T-cell (primary cell): ENCODE measurements at regions not wholly inside any gene's neighbourhood (a gene's known extent, or its start where the extent isn't known, plus 50 kb on each side); places are given as distances from the start of the nearest gene placed in this dataset.

ENCODE experiments used
- ATAC-seq, 4 experiments: fragments of 200-7000 bp in 3 of 4; fragments of 150-1000 bp in 1 of 4; cut with Tn5 transposase; replicated peaks in 1 of 4; 1 replicate in 3 of 4; 2 replicates in 1 of 4; pipeline ENCODE4 v1.10.0; 2021; ENCODE audit warnings: moderate library complexity in 3 of 4, mild to moderate bottlenecking in 2 of 4, moderate number of reproducible peaks in 1 of 4
- CTCF ChIA-PET, 2 donors: fragments of 300-600 bp; sonication (Branson Sonifier 250); formaldehyde crosslinking; loops; one replicate each; lab custom pipeline; 2022; ENCODE audit warnings: antibody characterized with exemption in 2 of 2; lab: Charles Lee
- POLR2A ChIA-PET, 2 donors: fragments of 300-600 bp; sonication (Branson Sonifier 250); formaldehyde crosslinking; loops; one replicate each; lab custom pipeline; 2022; ENCODE audit warnings: antibody characterized with exemption in 2 of 2; lab: Charles Lee
- DNase-seq, 35 experiments: peaks; one replicate each; pipeline versions ENCODE4 v3.0.0 to v3.0.0-alpha.2; 2013 to 2023
- H3K27ac ChIP-seq: one replicate; pipeline ENCODE4 v1.5.1; 2013; ENCODE audit warnings: low read length
- H3K27me3 ChIP-seq, 2 experiments: replicated peaks in 1 of 2; 1 replicate in 1 of 2; 2 replicates in 1 of 2; pipeline versions ENCODE4 v1.6.1 to v1.7.0; 2013; ENCODE audit warnings: low read length in 1 of 2, mixed read lengths in 1 of 2; ENCODE audit not compliant: control insufficient read depth in 2 of 2, insufficient read depth in 2 of 2; ENCODE audit errors: extremely low read depth in 1 of 2
- H3K36me3 ChIP-seq, 2 donors: 1 replicate in 1 of 2; 2 replicates in 1 of 2; pipeline versions ENCODE4 v1.6.1 to v1.7.0; 2013; ENCODE audit warnings: low read length in 1 of 2; ENCODE audit not compliant: control insufficient read depth in 2 of 2, insufficient read depth in 1 of 2; ENCODE audit errors: extremely low read depth in 1 of 2
- H3K4me1 ChIP-seq, 2 experiments: 1 replicate in 1 of 2; 2 replicates in 1 of 2; pipeline versions ENCODE4 v1.6.1 to v1.7.0; 2013; ENCODE audit warnings: low read length in 2 of 2, mixed read lengths in 1 of 2; ENCODE audit not compliant: insufficient read depth in 2 of 2, control insufficient read depth in 1 of 2; ENCODE audit errors: extremely low read depth in 1 of 2
- H3K4me3 ChIP-seq, 2 donors: 1 replicate in 1 of 2; 2 replicates in 1 of 2; pipeline versions ENCODE4 v1.5.1 to v1.7.0; 2013; ENCODE audit warnings: mild to moderate bottlenecking in 2 of 2, low read length in 1 of 2, moderate library complexity in 1 of 2; ENCODE audit not compliant: control insufficient read depth in 1 of 2; ENCODE audit errors: extremely low read depth in 1 of 2
- H3K9me3 ChIP-seq: 2 replicates; pipeline ENCODE4 v1.7.0; 2013
- H3K27ac Mint-ChIP-seq, 2 donors: one replicate each; pipeline ENCODE4 v1.8.0; 2020 to 2021; ENCODE audit warnings: mild to moderate bottlenecking in 2 of 2, mixed read lengths in 2 of 2
- H3K27me3 Mint-ChIP-seq, 2 donors: one replicate each; pipeline ENCODE4 v1.8.0; 2021 to 2022; ENCODE audit warnings: mixed read lengths in 2 of 2
- H3K36me3 Mint-ChIP-seq: one replicate; pipeline ENCODE4 v1.8.0; 2021; ENCODE audit warnings: mixed read lengths
- H3K4me1 Mint-ChIP-seq, 3 donors: one replicate each; pipeline ENCODE4 v1.8.0; 2020 to 2022; ENCODE audit warnings: mixed read lengths in 3 of 3, mild to moderate bottlenecking in 1 of 3
- H3K4me3 Mint-ChIP-seq, 3 donors: one replicate each; pipeline ENCODE4 v1.8.0; 2020 to 2022; ENCODE audit warnings: mild to moderate bottlenecking in 3 of 3, mixed read lengths in 3 of 3, moderate library complexity in 3 of 3
- H3K9me3 Mint-ChIP-seq, 3 donors: one replicate each; pipeline ENCODE4 v1.8.0; 2020 to 2022; ENCODE audit warnings: mixed read lengths in 3 of 3
- WGBS: methylation state at CpG from one replicate; pipeline ENCODE4 v1.1.5; 2013; ENCODE audit warnings: missing lambda C conversion rate; ENCODE audit not compliant: insufficient coverage; 5-methylcytosine and 5-hydroxymethylcytosine counted together

DNA sequence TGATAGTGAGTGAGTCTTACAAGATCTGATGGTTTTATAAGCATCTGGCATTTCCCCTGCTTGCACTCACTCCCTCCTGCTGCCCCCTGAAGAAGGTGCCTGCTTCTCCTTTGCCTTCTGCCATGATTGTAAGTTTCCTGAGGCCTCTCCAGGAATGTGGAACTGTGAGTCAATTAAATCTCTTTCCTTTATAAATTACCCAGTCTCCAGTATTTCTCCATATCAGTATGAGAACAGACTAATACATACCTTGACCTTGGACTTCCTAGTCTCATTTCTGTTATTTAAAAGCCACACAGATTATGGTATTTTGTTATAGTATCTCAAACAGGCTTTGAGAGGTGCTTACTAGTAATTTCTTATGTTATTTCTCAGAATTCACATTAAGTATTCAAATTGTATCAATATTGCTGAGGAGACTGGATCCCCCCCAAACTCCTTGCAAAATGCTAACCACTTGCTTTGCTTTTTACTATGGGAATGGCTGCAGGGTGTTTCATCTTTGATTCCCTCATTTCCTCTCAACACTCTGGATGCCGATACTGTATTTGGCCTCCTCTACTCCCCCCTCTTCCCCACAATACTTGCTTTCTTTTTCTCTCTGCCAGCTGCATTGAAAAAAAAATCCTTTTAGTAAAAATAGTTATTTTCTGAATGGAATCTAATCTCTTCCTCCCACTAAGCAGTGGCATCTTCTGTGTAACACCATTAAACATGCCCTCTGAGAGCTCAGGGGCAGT is 96.9 kb upstream of the WLS start:
- Mint-ChIP-seq H3K4me3 (no peak overlapping the region), H3K9me3 (peaks cover 0 to 8% (median 0%) of the 10 kb centered on the region in 3 donors), H3K27me3 (peaks cover 0 to 8% of the 10 kb centered on the region in 2 donors), H3K27ac (no peak overlapping the region), H3K36me3 (no peaks in the 10 kb centered on the region), H3K4me1 (no peaks in the 10 kb centered on the region)
- ATAC-seq: no peak
- ChIA-PET POLR2A (no interaction called here), CTCF (no interaction called here)
- no peak for DNase-seq
- Histone ChIP-seq H3K4me1 (no peaks in the 10 kb centered on the region), H3K9me3 (no peaks in the 10 kb centered on the region), H3K27me3 (no peaks in the 10 kb centered on the region), H3K4me3 (no peak overlapping the region), H3K36me3 (no peaks in the 10 kb centered on the region), H3K27ac (no peak overlapping the region)
- no CpG with 5 or more reads among the region's 1 CpG for WGBS

DNA sequence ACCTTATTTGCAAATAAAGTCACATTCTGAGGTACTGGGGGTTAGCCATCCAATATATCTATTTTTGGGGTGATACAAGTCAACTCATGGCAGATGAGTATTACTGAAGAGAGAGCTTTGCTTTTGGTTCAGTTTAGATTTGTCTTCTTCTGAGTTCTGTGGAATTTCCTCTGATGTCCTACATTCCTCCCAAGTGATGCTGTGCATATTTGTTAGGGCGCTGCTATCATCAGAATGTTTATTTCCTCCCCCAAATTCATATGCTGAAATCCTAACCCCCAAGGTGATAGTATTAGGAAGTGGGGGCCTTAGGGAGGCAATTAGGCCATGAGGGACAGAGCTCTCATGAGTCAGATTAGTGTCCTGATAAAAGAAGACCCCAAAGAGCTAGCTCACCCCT is 96.2 kb upstream of the WLS start:
- DNase-seq: no peak
- WGBS: no CpG with 5 or more reads among the region's 1 CpG
- H3K4me3 ChIP-seq: no peak overlapping the region
- CTCF ChIA-PET: no interaction called here
- Mint-ChIP-seq H3K36me3 (no peaks in the 10 kb centered on the region), H3K27ac (no peak overlapping the region), H3K4me1 (no peaks in the 10 kb centered on the region), H3K4me3 (no peak overlapping the region), H3K9me3 (peaks cover 0 to 8% (median 0%) of the 10 kb centered on the region in 3 donors), H3K27me3 (peaks cover 0 to 8% of the 10 kb centered on the region in 2 donors)
- H3K9me3 ChIP-seq: no peaks in the 10 kb centered on the region
- H3K27ac ChIP-seq: no peak overlapping the region
- no peaks in the 10 kb centered on the region for H3K4me1 ChIP-seq
- no peaks in the 10 kb centered on the region for H3K27me3 ChIP-seq
- POLR2A ChIA-PET: no interaction called here
- ATAC-seq: no peak
- H3K36me3 ChIP-seq: no peaks in the 10 kb centered on the region

DNA sequence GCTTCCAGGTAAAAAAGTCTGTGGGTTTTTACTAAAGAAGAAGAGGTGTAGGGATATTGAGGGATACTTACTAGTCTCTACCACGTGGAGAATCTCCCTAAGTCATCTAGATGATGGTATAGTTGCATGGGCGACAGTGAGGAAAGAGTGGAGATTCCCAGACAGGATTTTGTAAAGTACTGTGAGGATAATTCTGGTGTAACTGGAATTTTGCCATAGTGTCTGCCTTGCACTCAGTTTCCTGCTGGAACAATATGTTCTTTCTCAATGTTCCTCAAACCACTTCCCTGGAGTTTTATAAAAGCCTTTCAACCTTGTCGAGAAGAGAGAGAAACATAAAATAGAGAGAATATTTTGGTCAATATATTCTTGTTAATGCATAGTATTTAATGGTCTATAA is 95.1 kb upstream of the WLS start:
- H3K4me1 ChIP-seq: no peaks in the 10 kb centered on the region
- Mint-ChIP-seq H3K4me3 (no peak overlapping the region), H3K27me3 (peaks cover 0 to 8% of the 10 kb centered on the region in 2 donors), H3K4me1 (no peaks in the 10 kb centered on the region), H3K9me3 (peaks cover 0 to 8% (median 0%) of the 10 kb centered on the region in 3 donors), H3K36me3 (no peaks in the 10 kb centered on the region), H3K27ac (no peak overlapping the region)
- H3K27me3 ChIP-seq: no peaks in the 10 kb centered on the region
- no peak overlapping the region for H3K4me3 ChIP-seq
- H3K36me3 ChIP-seq: no peaks in the 10 kb centered on the region
- WGBS: 67% methylated on average over 1 of the region's 3 CpGs
- H3K9me3 ChIP-seq: no peaks in the 10 kb centered on the region
- POLR2A ChIA-PET: no interaction called here
- no peak overlapping the region for H3K27ac ChIP-seq
- DNase-seq: no peak
- no peak for ATAC-seq
- CTCF ChIA-PET: no interaction called here

DNA sequence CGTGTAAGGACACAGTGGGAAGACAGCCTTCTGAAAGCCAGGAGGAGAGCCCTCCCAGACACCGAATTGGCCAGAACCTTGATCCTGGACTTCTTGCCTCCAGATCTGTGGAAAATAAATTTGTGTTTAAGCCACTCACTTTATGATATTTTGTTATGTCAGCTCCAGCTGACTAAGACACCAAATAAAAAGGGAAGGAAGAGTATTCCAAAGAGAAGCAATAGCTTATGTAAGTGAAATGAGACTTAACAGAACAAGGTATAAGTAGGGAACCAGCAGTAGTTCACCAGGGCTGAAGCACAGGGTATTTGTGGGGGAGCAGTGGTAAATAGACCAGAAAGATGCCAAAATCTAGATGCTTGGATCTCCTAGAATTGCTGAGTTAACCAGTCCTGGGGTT is 94.2 kb upstream of the WLS start:
- H3K9me3 ChIP-seq: no peaks in the 10 kb centered on the region
- H3K27me3 ChIP-seq: no peaks in the 10 kb centered on the region
- H3K4me3 ChIP-seq: no peak overlapping the region
- ATAC-seq (no peak), DNase-seq (no peak)
- no peaks in the 10 kb centered on the region for H3K4me1 ChIP-seq
- ChIA-PET POLR2A (no interaction called here), CTCF (no interaction called here)
- H3K27me3 Mint-ChIP-seq: peaks cover 0 to 8% of the 10 kb centered on the region in 2 donors
- H3K4me1 Mint-ChIP-seq: no peaks in the 10 kb centered on the region
- H3K4me3 Mint-ChIP-seq: no peak overlapping the region
- H3K36me3 ChIP-seq: no peaks in the 10 kb centered on the region
- no peak overlapping the region for H3K27ac Mint-ChIP-seq
- H3K36me3 Mint-ChIP-seq: no peaks in the 10 kb centered on the region
- peaks cover 0 to 8% (median 0%) of the 10 kb centered on the region in 3 donors for H3K9me3 Mint-ChIP-seq
- 100% methylated on average over 1 of the region's 2 CpGs for WGBS
- no peak overlapping the region for H3K27ac ChIP-seq

DNA sequence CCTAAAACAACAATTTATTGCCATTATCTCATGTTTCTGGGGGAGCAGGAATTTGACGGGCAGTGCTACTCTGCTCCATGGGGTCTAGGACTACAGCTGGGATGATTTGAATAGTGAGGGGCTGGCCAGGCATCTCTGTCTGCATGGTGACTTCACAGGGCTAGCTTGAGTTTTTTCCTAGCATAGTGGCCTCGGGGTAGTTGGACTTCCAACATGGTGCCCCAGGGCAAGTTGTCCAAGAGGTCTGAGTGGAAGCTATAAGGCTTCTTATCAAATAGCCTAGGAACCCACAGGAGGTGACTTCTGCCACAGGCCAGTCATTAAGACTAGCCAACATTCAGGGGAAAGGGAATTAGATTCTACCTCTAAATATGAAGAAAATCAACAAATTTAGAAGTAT is 92.0 kb upstream of the WLS start:
- Histone ChIP-seq H3K9me3 (no peaks in the 10 kb centered on the region), H3K4me1 (no peaks in the 10 kb centered on the region), H3K36me3 (no peaks in the 10 kb centered on the region), H3K4me3 (no peak overlapping the region), H3K27me3 (no peaks in the 10 kb centered on the region), H3K27ac (no peak overlapping the region)
- no CpG with 5 or more reads among the region's 2 CpGs for WGBS
- no peak for DNase-seq
- Mint-ChIP-seq H3K4me3 (no peak overlapping the region), H3K4me1 (no peaks in the 10 kb centered on the region), H3K27me3 (peaks cover 0 to 8% of the 10 kb centered on the region in 2 donors), H3K36me3 (no peaks in the 10 kb centered on the region), H3K9me3 (peaks cover 0 to 8% (median 0%) of the 10 kb centered on the region in 3 donors), H3K27ac (no peak overlapping the region)
- ChIA-PET POLR2A (no interaction called here), CTCF (no interaction called here)
- ATAC-seq: no peak

DNA sequence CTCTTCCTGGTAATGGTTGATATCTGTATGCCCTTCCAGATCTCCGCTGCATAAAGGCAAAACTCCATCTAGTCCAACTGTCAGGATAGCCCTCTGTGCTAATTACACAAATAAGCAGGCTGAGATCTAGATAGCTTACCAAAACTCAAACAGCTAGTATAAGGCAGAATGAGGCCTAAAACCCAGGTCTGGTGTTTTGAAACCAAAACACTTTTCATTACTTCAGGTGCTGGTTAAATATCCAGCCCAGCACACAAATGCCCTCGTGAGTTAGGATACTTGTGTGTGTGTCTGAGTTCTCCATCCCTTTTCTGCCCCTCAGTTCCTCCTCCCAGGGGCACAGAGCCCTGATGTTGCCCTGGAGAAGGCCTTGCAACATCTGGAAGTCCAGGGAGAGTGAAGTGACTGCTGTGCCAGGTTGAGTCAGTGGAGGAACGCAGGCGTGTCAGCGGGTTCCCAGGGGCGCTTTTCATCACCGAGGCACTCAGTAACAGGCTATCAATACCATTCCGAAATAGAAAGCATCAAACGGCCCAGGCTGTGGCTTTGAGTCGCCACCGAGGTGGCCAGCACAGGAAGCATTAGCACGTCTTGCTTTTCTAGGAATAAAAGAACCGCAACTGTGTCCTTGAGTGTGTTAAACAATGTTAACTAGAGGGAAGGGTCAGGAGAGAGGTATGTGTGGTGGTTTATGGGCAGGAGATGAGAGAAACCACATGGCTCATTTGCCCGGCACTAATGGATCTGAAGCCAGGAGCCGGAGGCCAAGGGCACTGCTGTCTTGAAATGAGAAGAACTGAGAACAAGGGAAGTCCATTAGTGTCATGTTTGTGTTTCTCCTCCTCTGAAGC is 90.7 kb upstream of the WLS start:
- no peak for ATAC-seq
- WGBS: 77% methylated on average over 4 of the region's 15 CpGs
- H3K9me3 Mint-ChIP-seq: peaks cover 0 to 3% (median 0%) of the 10 kb centered on the region in 3 donors
- H3K27me3 ChIP-seq: no peaks in the 10 kb centered on the region
- CTCF ChIA-PET: no interaction called here
- H3K4me1 Mint-ChIP-seq: no peaks in the 10 kb centered on the region
- peaks cover 0 to 8% of the 10 kb centered on the region in 2 donors for H3K27me3 Mint-ChIP-seq
- H3K36me3 ChIP-seq: no peaks in the 10 kb centered on the region
- H3K36me3 Mint-ChIP-seq: no peaks in the 10 kb centered on the region
- no peak overlapping the region for H3K27ac Mint-ChIP-seq
- H3K4me3 ChIP-seq: no peak overlapping the region
- H3K9me3 ChIP-seq: no peaks in the 10 kb centered on the region
- H3K4me1 ChIP-seq: no peaks in the 10 kb centered on the region
- H3K4me3 Mint-ChIP-seq: no peak overlapping the region
- POLR2A ChIA-PET: no interaction called here
- no peak for DNase-seq
- no peak overlapping the region for H3K27ac ChIP-seq
